HUES48 (cell line): ENCODE measurements at regions not wholly inside any gene's neighbourhood (a gene's known extent, or its start where the extent isn't known, plus 50 kb on each side); places are given as distances from the start of the nearest gene placed in this dataset.

Source experiments
- H3K27ac ChIP-seq: one replicate; pipeline ENCODE4 v1.7.0; 2013; ENCODE audit warnings: low read depth, low read length, inconsistent platforms
- H3K27me3 ChIP-seq: 2 replicates; pipeline ENCODE4 v1.6.1; 2013; ENCODE audit warnings: mild to moderate bottlenecking, low read length; ENCODE audit not compliant: control insufficient read depth, insufficient read depth
- H3K36me3 ChIP-seq: 2 replicates; pipeline ENCODE4 v1.6.1; 2013; ENCODE audit warnings: low read length; ENCODE audit not compliant: control insufficient read depth, insufficient read depth
- H3K4me1 ChIP-seq: 2 replicates; pipeline ENCODE4 v1.6.1; 2013; ENCODE audit warnings: mild to moderate bottlenecking, low read length; ENCODE audit not compliant: control insufficient read depth, insufficient read depth
- H3K4me3 ChIP-seq: 2 replicates; pipeline ENCODE4 v1.5.1; 2013; ENCODE audit warnings: mild to moderate bottlenecking, low read depth, low read length
- H3K9ac ChIP-seq: 2 replicates; pipeline ENCODE4 v1.6.1; 2013; ENCODE audit warnings: mild to moderate bottlenecking, low read depth, low read length, moderate library complexity
- H3K9me3 ChIP-seq: 2 replicates; pipeline ENCODE4 v1.6.1; 2013; ENCODE audit warnings: low read length; ENCODE audit not compliant: control insufficient read depth, insufficient read depth

GRCh38 chr9:129283291-129283691 lies 105.2 kb upstream of the IER5L start:
- Histone ChIP-seq H3K27ac (no peak overlapping the region), H3K9ac (no peak overlapping the region)

GRCh38 chr9:129282731-129283211 lies 104.7 kb upstream of the IER5L start:
- H3K9ac ChIP-seq = no peak overlapping the region
- H3K27me3 ChIP-seq = no peaks in the 10 kb centered on the region
- peaks cover 29% of the 10 kb centered on the region for H3K4me1 ChIP-seq
- no peak overlapping the region for H3K27ac ChIP-seq
- no peak overlapping the region for H3K4me3 ChIP-seq
- H3K9me3 ChIP-seq = no peaks in the 10 kb centered on the region
- no peaks in the 10 kb centered on the region for H3K36me3 ChIP-seq

More at GRCh38 chr9:129283291-129283691, 105.2 kb upstream of the IER5L start:
- peaks cover 30% of the 10 kb centered on the region for H3K4me1 ChIP-seq
- H3K9me3 ChIP-seq = no peaks in the 10 kb centered on the region
- H3K36me3 ChIP-seq = no peaks in the 10 kb centered on the region
- no peaks in the 10 kb centered on the region for H3K27me3 ChIP-seq
- no peak overlapping the region for H3K4me3 ChIP-seq

DNA sequence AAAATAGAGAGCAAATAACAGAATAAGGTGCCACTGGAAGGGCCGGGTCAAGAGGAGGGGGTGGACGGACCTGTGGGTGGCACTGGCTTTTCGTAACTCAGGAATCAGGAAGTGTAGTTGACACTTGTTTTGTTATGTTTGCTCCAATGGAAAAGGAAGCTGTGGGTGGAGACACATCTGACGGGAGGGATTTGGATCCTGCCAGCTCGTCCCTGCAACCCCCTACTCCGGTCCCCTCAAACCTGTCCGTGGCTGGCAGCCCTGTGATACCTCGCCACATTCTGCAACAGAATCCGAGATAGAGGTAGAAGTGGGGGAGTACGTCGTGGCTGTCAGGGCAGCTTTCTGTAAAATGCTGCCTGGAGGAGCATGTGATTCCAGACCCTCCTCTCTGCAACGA lies 104.2 kb upstream of the IER5L start:
- Histone ChIP-seq H3K27ac (no peak overlapping the region), H3K4me3 (no peak overlapping the region), H3K9ac (no peak overlapping the region), H3K27me3 (no peaks in the 10 kb centered on the region), H3K9me3 (no peaks in the 10 kb centered on the region), H3K36me3 (no peaks in the 10 kb centered on the region), H3K4me1 (peaks cover 26% of the 10 kb centered on the region)

- Histone ChIP-seq H3K4me1 (peaks cover 31% of the 10 kb centered on the region), H3K27me3 (no peaks in the 10 kb centered on the region), H3K36me3 (no peaks in the 10 kb centered on the region), H3K9me3 (no peaks in the 10 kb centered on the region), H3K27ac (no peak overlapping the region), H3K9ac (no peak overlapping the region), H3K4me3 (no peak overlapping the region)
These were observed 103.6 kb upstream of the IER5L start for GRCh38 chr9:129281506-129282145.

DNA sequence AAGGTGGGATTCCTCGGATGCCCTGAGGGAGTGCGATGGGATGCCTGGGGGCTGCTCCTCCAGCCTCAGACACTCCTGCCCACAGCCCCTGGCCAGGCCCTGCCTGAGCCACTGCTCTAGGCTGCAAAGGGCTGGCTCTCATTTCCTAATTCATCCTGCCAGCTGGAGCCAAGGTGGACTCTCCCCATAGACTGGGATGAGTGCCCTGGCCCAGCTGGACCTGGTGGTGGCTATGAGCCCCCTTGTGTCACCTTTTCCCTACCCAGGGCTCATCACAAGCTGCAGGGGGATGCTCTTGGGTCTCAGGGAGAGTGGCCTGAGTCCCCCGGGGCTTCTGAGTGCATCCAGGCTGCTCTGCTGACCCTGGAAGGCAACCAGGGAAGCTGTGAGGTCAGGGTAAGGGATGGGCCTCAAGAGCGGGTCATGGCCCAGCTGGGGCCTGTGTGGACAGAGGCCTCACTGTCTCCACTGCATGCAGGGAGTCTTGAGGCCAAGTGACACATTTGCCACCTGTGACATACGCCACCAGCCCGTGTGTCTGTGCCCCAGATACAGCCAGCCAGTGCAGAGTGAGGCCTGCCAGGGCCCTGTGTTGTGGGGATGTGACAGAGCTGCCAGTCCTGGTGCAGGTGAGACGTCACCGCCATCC lies 102.7 kb upstream of the IER5L start:
- Histone ChIP-seq H3K9ac (no peak overlapping the region), H3K27ac (no peak overlapping the region), H3K9me3 (no peaks in the 10 kb centered on the region), H3K4me3 (no peak overlapping the region), H3K27me3 (no peaks in the 10 kb centered on the region), H3K36me3 (no peaks in the 10 kb centered on the region), H3K4me1 (peaks cover 31% of the 10 kb centered on the region)

DNA sequence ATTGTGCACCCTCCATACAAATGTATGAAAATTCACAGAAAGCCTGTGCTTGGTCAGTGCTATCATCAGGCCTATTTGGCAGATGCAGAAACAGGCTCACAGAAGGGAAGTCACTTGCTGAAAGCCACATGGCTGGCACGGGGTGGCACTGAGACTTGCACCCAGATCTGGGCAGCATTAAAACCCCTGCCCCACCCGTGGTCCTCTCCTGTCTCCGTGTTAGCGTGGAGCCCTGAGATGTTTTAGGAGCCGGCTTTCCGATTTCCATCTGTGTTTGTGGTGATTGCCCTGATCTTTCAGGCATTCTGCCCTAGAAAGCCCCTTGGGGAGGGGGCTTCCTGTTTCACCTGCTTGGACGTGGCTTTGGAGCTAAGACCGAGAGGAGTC lies 102.2 kb upstream of the IER5L start:
- H3K36me3 ChIP-seq = no peaks in the 10 kb centered on the region
- no peak overlapping the region for H3K27ac ChIP-seq
- H3K4me3 ChIP-seq = no peak overlapping the region
- no peaks in the 10 kb centered on the region for H3K27me3 ChIP-seq
- peaks cover 30% of the 10 kb centered on the region for H3K4me1 ChIP-seq
- no peak overlapping the region for H3K9ac ChIP-seq
- no peaks in the 10 kb centered on the region for H3K9me3 ChIP-seq

DNA sequence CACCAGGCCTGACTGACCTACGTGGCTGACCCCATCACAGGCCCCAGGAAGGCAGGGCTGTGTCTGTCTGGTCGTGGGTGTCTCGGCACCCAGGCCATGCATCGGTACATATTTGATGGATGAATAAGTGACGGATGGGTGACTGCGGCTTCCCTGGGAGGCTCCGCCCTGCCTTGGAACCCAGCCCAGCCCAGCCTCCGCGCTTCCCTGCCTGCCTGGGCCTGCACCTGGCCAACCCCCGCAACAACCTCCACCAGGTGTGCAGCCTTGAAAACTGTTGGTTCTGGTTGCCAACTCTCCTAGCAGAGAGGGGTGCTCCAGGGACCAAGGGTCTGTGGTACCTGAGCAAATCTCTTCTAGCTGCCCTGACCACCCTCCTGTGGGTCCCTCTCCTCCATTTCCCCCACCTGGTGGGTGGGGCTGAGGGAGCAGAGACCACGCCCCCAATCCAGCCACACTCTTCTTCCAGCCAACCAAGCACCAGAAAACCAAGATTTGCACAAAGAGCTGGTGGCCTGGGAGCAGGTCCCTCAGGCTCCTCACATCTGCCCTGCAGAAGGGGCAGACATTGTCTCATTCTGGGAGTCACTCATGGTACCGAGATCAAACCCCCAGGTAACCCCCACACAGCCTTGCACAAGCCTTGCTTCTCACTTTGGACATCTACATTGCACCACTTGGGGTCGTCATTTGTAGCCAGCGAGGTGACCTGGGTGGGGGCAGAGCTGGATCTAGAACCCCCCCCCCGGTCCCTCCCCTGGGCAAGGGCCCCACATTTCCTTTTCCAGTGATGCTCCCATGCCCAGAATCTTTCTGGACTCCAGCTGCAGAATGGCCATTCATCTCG lies 100.6 kb upstream of the IER5L start:
- H3K27ac ChIP-seq = no peak overlapping the region
- H3K4me1 ChIP-seq = peaks cover 28% of the 10 kb centered on the region

DNA sequence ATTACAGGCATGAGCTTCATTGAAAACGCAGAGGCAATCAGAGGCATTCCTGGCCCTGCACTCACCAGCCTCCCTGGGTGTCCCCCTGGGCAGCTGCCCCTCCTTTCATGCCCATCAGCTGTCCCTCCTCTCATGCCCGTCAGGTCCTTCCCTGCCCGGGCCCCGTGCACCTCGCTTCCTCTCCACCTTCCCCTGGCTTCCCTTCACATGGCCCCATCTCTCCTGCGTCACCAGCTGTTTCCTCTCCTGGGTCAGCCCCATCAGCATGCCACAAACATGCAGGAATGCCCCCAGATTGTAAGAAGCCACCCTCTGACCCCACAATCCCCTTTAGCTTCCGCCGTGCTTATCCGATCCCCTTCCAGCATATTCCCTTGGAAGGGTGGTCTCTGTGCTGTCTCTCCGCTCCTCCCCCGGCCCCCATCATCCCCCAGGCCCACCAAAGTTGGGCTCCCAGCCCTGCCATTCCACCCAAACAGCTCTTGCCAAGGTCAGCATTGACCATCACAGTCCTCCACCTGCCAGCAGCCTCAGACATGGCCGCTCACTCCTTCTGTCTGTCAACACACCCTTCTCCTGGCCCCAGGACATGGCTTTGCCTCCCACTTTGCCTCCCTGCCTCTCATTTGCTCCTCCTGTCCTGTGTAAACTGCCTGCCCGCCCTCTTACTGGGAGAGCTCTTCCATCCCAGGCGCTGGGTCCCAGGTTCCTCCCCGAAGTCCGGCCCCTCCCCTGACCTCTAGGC lies 98.6 kb upstream of the IER5L start:
- Histone ChIP-seq H3K36me3 (no peaks in the 10 kb centered on the region), H3K4me1 (peaks cover 16% of the 10 kb centered on the region), H3K9me3 (no peaks in the 10 kb centered on the region), H3K27ac (no peak overlapping the region), H3K9ac (no peak overlapping the region), H3K27me3 (no peaks in the 10 kb centered on the region), H3K4me3 (no peak overlapping the region)

More for the DNA sequence above, 100.6 kb upstream of the IER5L start:
- Histone ChIP-seq H3K36me3 (no peaks in the 10 kb centered on the region), H3K9ac (no peak overlapping the region), H3K27me3 (no peaks in the 10 kb centered on the region), H3K9me3 (no peaks in the 10 kb centered on the region), H3K4me3 (no peak overlapping the region)

DNA sequence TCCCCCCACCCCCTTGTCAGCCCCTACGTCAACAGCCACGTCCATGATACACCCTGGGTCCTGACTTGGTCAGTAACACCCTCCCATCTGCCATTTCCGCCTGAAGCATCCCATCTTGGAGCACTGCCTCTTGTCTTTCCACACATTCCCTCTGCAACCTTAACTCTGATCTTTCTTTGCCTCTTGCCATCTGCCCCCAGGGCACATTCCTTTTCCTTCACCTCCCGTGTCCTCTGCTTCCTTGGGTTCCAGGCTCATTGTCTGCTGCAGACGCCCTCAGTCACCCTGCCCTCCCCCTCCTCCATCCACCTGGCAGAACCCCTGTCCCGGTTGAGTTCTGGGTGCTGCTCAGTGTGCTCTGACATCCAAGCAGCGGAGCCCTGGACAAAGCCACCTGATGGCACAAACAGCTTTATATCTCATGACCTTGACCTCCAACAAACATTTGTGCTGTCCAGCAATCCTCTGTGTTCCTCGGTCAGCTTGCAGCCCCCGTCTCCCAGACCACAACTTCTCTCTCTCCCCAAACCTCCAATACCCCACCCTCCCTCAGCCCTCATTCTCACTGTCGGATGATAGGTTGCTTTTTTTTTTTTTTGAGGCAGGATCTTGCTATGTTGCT lies 97.7 kb upstream of the IER5L start:
- Histone ChIP-seq H3K36me3 (no peaks in the 10 kb centered on the region), H3K9me3 (no peaks in the 10 kb centered on the region), H3K4me1 (peaks cover 16% of the 10 kb centered on the region), H3K9ac (no peak overlapping the region), H3K27ac (no peak overlapping the region), H3K4me3 (no peak overlapping the region), H3K27me3 (no peaks in the 10 kb centered on the region)

GRCh38 chr9:129273941-129274684 lies 96.1 kb upstream of the IER5L start:
- Histone ChIP-seq H3K27ac (no peak overlapping the region), H3K4me3 (no peak overlapping the region), H3K9ac (no peak overlapping the region), H3K4me1 (peaks cover 16% of the 10 kb centered on the region), H3K27me3 (no peaks in the 10 kb centered on the region), H3K36me3 (no peaks in the 10 kb centered on the region), H3K9me3 (no peaks in the 10 kb centered on the region)
